ENCODE measurements at regions not wholly inside any gene's neighbourhood (a gene's known extent, or its start where the extent isn't known, plus 50 kb on each side); places are given as distances from the start of the nearest gene placed in this dataset.
"Not testable (repeated sequence)": the region's sequence is repeated elsewhere in the genome, so short reads cannot be mapped to it uniquely, and the experiment has no call there.

DNA sequence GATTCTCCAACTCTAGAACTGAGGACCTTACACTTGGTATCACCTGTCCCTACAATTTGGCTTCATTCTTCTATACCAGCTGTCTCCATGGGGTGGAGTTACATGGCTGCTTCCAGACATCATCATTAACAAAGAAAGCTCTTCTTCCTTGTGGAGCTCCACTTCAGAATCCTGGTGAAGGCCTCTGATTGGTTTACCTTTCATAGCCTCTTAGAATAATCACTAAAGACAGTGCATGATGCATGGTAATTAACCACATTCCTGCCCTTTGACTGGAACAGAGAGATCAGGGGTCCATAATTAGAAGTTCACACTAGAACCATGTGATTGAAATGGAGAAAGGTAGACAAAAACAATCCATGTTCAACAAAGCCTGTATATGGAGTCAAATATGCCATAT, 112.6 kb upstream of the ZNF827 start:
- Histone ChIP-seq H3K9me3 (ENCODE audit: insufficient read depth, low read length) (peaks cover 16% of the 10 kb centered on the region; the same call in 1 of the 2 replicates), H3K4me1 (ENCODE audit: insufficient read depth, insufficient read length) (no peaks in the 10 kb centered on the region), H3K9ac (ENCODE audit: insufficient read length, low read depth) (no peak overlapping the region), H3K27me3 (ENCODE audit: insufficient read depth, insufficient read length) (no peaks in the 10 kb centered on the region), H3K4me3 (ENCODE audit: insufficient read length, low read depth) (no peak overlapping the region), H3K36me3 (ENCODE audit: insufficient read depth, insufficient read length, low read length) (no peaks in the 10 kb centered on the region)
- TF ChIP-seq SUZ12 (IDR thresholded peaks at IDR 0.05; ENCODE audit: extremely low read depth, insufficient read depth, insufficient read length) (no peak), ZNF274 (IDR thresholded peaks at IDR 0.05; ENCODE audit: low read depth, low read length) (no peak), YY1 (IDR thresholded peaks at IDR 0.05; ENCODE audit: insufficient read depth, insufficient read length) (no peak)
- DNase-seq (ENCODE audit: low read depth, low spot score) = no peak

DNA sequence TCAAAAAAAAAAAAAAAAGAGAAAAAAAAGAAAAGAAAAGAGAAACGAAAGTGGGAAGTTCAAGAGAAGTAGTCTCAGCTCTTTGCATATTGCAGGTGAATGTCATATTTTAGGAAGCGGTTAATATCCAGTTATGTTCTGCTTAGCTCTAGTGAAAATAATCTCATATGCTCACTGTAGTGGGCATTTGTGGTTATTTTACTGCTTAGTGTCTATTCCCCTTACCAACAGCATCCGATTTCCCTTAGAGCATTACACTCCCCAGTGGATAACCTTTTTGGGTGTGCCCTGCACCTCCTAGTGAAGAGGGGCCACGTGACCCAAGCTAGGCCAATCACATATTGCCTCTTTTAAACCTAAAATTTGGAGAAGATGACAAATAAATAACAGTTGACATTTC, 111.2 kb upstream of the ZNF827 start:
- no peak overlapping the region for H3K4me3 ChIP-seq (ENCODE audit: insufficient read length, low read depth)
- no peaks in the 10 kb centered on the region for H3K4me1 ChIP-seq (ENCODE audit: insufficient read depth, insufficient read length)
- H3K9ac ChIP-seq (ENCODE audit: insufficient read length, low read depth) = no peak overlapping the region
- H3K36me3 ChIP-seq (ENCODE audit: insufficient read depth, insufficient read length, low read length) = no peaks in the 10 kb centered on the region
- peaks cover 16% of the 10 kb centered on the region; the same call in 1 of the 2 replicates for H3K9me3 ChIP-seq (ENCODE audit: insufficient read depth, low read length)
- H3K27me3 ChIP-seq (ENCODE audit: insufficient read depth, insufficient read length) = no peaks in the 10 kb centered on the region
- no peak for DNase-seq (ENCODE audit: low read depth, low spot score)
- no peak for TF ChIP-seq SUZ12 (IDR thresholded peaks at IDR 0.05; ENCODE audit: extremely low read depth, insufficient read depth, insufficient read length)
- no peak for TF ChIP-seq ZNF274 (IDR thresholded peaks at IDR 0.05; ENCODE audit: low read depth, low read length)
- no peak for TF ChIP-seq YY1 (IDR thresholded peaks at IDR 0.05; ENCODE audit: insufficient read depth, insufficient read length)

DNA sequence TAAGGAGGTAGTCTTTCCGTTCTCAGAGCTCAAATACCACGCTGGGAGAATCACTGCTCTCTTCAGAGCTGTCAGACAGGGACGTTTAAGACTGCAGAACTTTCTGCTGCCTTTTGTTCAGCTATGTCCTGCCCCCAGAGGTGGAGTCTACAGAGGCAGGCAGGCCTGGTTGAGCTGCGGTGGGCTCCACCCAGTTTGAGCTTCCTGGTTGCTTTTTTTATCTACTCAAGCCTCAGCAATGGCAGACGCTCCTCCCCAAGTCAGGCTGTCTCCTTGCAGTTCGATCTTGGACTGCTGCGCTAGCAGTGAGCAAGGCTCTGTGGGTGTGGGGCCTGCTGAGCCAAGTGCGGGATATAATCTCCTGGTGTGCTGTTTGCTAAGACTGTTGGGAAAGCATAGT, 109.1 kb upstream of the ZNF827 start:
- not testable (repeated sequence) for H3K27me3 ChIP-seq (ENCODE audit: insufficient read depth, insufficient read length); DNase-seq (ENCODE audit: low read depth, low spot score); H3K36me3 ChIP-seq (ENCODE audit: insufficient read depth, insufficient read length, low read length); H3K4me3 ChIP-seq (ENCODE audit: insufficient read length, low read depth); H3K9ac ChIP-seq (ENCODE audit: insufficient read length, low read depth); H3K4me1 ChIP-seq (ENCODE audit: insufficient read depth, insufficient read length)
- H3K9me3 ChIP-seq (ENCODE audit: insufficient read depth, low read length) = peaks cover 16% of the 10 kb centered on the region; the same call in 1 of the 2 replicates

DNA sequence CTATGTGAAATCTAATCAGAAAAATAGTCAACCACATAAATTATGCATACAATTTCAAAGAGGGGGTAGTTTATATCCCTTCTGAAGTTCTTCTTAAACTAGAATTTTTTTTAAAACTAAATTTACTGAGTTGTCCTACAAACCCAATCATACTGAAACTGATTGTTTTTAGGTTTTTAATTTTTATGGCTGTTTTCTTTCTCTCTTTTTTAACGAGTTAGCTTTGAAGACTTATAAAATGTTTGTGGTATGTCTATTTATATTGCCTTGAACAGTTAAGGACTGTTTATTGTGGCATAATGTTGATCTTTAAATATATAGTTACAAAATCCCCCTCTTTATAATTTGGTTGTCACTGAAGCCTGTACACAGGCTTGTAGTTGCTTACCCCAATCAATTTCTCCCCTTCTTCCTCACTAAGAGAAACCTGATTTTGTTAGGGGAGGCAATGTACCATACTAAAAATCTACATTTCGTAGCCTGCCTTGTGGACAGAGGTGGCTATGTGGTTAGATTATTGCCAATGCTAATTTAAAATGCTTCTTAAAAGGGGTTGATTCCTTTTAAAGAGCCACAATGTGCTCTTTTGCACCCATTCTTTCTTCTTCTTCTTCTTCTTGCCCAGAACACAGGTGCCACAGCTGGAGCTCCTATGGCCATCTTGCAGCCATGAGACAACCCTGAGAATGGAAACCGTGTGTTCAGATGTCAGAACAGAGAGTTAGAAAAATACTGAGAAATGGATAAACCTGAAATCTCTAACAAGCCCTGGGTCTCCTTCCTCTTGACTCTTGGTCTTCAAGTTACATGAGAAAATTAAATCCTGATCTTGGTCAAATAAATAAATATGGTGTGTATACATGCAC, 102.7 kb upstream of the ZNF827 start:
- no peak for DNase-seq (ENCODE audit: low read depth, low spot score)
- no peak overlapping the region for H3K4me3 ChIP-seq (ENCODE audit: insufficient read length, low read depth)
- H3K9me3 ChIP-seq (ENCODE audit: insufficient read depth, low read length) = no peaks in the 10 kb centered on the region
- H3K4me1 ChIP-seq (ENCODE audit: insufficient read depth, insufficient read length) = no peaks in the 10 kb centered on the region
- H3K36me3 ChIP-seq (ENCODE audit: insufficient read depth, insufficient read length, low read length) = no peaks in the 10 kb centered on the region
- no peak overlapping the region for H3K9ac ChIP-seq (ENCODE audit: insufficient read length, low read depth)
- TF ChIP-seq ZNF274 (IDR thresholded peaks at IDR 0.05; ENCODE audit: low read depth, low read length) = no peak
- TF ChIP-seq YY1 (IDR thresholded peaks at IDR 0.05; ENCODE audit: insufficient read depth, insufficient read length) = no peak
- TF ChIP-seq SUZ12 (IDR thresholded peaks at IDR 0.05; ENCODE audit: extremely low read depth, insufficient read depth, insufficient read length) = no peak
- no peaks in the 10 kb centered on the region for H3K27me3 ChIP-seq (ENCODE audit: insufficient read depth, insufficient read length)

DNA sequence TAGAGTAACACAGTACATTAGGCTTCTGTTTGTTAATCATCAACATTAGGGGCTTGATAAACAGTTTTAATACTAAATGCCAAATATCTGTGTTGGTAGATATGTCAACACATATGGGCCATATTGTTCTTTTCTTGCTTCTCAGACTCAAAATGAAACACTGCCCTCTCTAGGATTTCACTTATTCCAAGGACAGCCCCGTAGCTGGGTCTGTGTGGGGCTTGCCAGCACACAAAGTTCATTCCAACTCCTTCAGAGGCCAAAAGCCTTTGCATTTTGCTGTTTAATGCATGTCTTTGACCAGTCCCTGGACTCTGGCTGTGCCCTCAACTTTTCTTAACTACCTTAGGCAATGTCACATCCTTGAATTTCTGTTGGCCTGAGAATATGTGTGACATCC, 102.0 kb upstream of the ZNF827 start:
- Histone ChIP-seq H3K4me1 (ENCODE audit: insufficient read depth, insufficient read length) (no peaks in the 10 kb centered on the region), H3K36me3 (ENCODE audit: insufficient read depth, insufficient read length, low read length) (no peaks in the 10 kb centered on the region), H3K9ac (ENCODE audit: insufficient read length, low read depth) (no peak overlapping the region), H3K4me3 (ENCODE audit: insufficient read length, low read depth) (no peak overlapping the region), H3K27me3 (ENCODE audit: insufficient read depth, insufficient read length) (no peaks in the 10 kb centered on the region), H3K9me3 (ENCODE audit: insufficient read depth, low read length) (no peaks in the 10 kb centered on the region)
- no peak for DNase-seq (ENCODE audit: low read depth, low spot score)
- TF ChIP-seq SUZ12 (IDR thresholded peaks at IDR 0.05; ENCODE audit: extremely low read depth, insufficient read depth, insufficient read length) = no peak
- TF ChIP-seq ZNF274 (IDR thresholded peaks at IDR 0.05; ENCODE audit: low read depth, low read length) = no peak
- no peak for TF ChIP-seq YY1 (IDR thresholded peaks at IDR 0.05; ENCODE audit: insufficient read depth, insufficient read length)

DNA sequence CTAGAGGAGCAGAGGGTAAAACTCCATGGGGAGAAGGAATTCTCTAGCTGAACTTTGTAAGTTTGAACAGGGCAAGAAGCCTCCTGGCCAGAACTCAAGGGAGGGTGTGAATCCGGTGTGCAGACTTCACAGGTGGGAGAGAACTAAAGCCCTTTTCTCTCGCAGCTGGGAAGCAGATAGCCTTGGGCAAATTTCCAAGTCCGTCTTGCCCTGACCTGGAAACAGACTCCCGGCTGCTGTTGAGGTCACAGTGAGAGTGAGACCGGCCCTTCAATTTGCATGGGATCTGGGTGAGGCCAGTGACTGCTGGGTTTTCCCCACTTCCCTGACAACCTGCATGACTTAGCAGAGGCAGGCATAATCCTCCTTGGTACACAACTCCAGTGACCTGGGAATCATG, 94.5 kb upstream of the ZNF827 start:
- H3K4me1 ChIP-seq (ENCODE audit: insufficient read depth, insufficient read length) = no peaks in the 10 kb centered on the region
- no peaks in the 10 kb centered on the region for H3K27me3 ChIP-seq (ENCODE audit: insufficient read depth, insufficient read length)
- H3K9me3 ChIP-seq (ENCODE audit: insufficient read depth, low read length) = no peaks in the 10 kb centered on the region
- no peak overlapping the region for H3K9ac ChIP-seq (ENCODE audit: insufficient read length, low read depth)
- TF ChIP-seq ZNF274 (IDR thresholded peaks at IDR 0.05; ENCODE audit: low read depth, low read length) = no peak
- TF ChIP-seq YY1 (IDR thresholded peaks at IDR 0.05; ENCODE audit: insufficient read depth, insufficient read length) = no peak
- TF ChIP-seq SUZ12 (IDR thresholded peaks at IDR 0.05; ENCODE audit: extremely low read depth, insufficient read depth, insufficient read length) = no peak
- H3K4me3 ChIP-seq (ENCODE audit: insufficient read length, low read depth) = no peak overlapping the region
- no peaks in the 10 kb centered on the region for H3K36me3 ChIP-seq (ENCODE audit: insufficient read depth, insufficient read length, low read length)
- DNase-seq (ENCODE audit: low read depth, low spot score) = no peak

DNA sequence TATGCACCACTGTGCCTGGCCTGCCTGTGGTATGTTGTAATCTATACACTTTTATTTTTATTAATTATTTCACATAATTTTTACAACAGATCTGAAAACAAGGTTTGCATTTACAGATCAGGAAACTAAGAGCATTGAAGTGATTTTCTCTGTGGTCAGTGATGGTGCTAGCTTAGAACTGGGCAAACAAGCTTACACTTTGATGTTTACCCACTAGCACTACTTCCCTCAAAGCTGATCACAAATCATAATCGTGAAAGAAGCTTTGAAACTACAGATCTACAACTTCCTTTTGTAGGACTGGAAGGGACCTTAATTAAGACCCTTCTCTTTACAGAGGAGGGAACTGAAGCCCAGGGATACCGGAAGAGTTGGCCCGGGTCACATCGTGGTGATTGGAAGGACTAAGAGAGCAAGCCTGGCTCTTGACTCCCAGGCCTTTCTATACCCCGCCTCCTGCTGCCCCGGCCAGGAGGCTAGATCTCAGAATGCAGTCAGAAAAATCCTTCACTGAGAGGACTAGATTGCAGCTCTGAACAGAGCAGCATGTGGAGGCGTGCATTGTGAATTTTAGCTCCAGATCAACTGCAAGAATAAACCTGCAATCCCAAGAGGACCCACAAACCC, 93.7 kb upstream of the ZNF827 start:
- H3K9ac ChIP-seq (ENCODE audit: insufficient read length, low read depth) = no peak overlapping the region
- no peaks in the 10 kb centered on the region for H3K4me1 ChIP-seq (ENCODE audit: insufficient read depth, insufficient read length)
- DNase-seq (ENCODE audit: low read depth, low spot score) = no peak
- no peaks in the 10 kb centered on the region for H3K9me3 ChIP-seq (ENCODE audit: insufficient read depth, low read length)
- H3K4me3 ChIP-seq (ENCODE audit: insufficient read length, low read depth) = no peak overlapping the region
- no peaks in the 10 kb centered on the region for H3K27me3 ChIP-seq (ENCODE audit: insufficient read depth, insufficient read length)
- TF ChIP-seq YY1 (IDR thresholded peaks at IDR 0.05; ENCODE audit: insufficient read depth, insufficient read length) (no peak), ZNF274 (IDR thresholded peaks at IDR 0.05; ENCODE audit: low read depth, low read length) (no peak), SUZ12 (IDR thresholded peaks at IDR 0.05; ENCODE audit: extremely low read depth, insufficient read depth, insufficient read length) (no peak)
- no peaks in the 10 kb centered on the region for H3K36me3 ChIP-seq (ENCODE audit: insufficient read depth, insufficient read length, low read length)

All from NT2/D1 (cell line).